Astrocyte (in vitro differentiated cells and primary cell): ENCODE measurements at regions not wholly inside any gene's neighbourhood (a gene's known extent, or its start where the extent isn't known, plus 50 kb on each side); places are given as distances from the start of the nearest gene placed in this dataset.
A peak's percentile ranks its signal among the peaks of the same experiment; 100 is the strongest.

Experiments
- DNase-seq: peaks from one replicate; pipeline ENCODE4 v3.0.0-alpha.2; 2010; ENCODE audit warnings: low read depth
- FAIRE-seq: peaks from 2 replicates; lab custom pipeline; 2011; peaks lifted over from hg19 to GRCh38; lab: Jason Lieb, UNC
- H2AFZ ChIP-seq: 2 replicates; pipeline ENCODE4 v1.6.0; 2012; ENCODE audit warnings: low read depth, low read length, inconsistent platforms
- H3K27ac ChIP-seq: 2 replicates; pipeline ENCODE4 v1.5.1; 2011; ENCODE audit warnings: low read depth, low read length, inconsistent platforms
- H3K27me3 ChIP-seq: 2 replicates; pipeline ENCODE4 v1.6.0; 2011; ENCODE audit warnings: low read length, inconsistent platforms; ENCODE audit not compliant: insufficient read depth
- H3K36me3 ChIP-seq: 2 replicates; pipeline ENCODE4 v1.5.1; 2011; ENCODE audit warnings: low read length, inconsistent platforms; ENCODE audit not compliant: insufficient read depth
- H3K4me1 ChIP-seq: 2 replicates; pipeline ENCODE4 v1.5.1; 2011; ENCODE audit warnings: low read length, inconsistent platforms; ENCODE audit not compliant: insufficient read depth
- H3K4me2 ChIP-seq: 2 replicates; pipeline ENCODE4 v1.6.0; 2012; ENCODE audit warnings: low read length, inconsistent platforms
- H3K4me3 ChIP-seq: 2 replicates; pipeline ENCODE4 v1.5.1; 2011; ENCODE audit warnings: low read depth, mild to moderate bottlenecking, low read length, inconsistent platforms; ENCODE audit not compliant: insufficient read depth
- H3K79me2 ChIP-seq: 2 replicates; pipeline ENCODE4 v1.6.0; 2012; ENCODE audit warnings: mild to moderate bottlenecking, low read length, inconsistent platforms; ENCODE audit not compliant: insufficient read depth
- H3K9ac ChIP-seq: 2 replicates; pipeline ENCODE4 v1.6.0; 2012; ENCODE audit warnings: mild to moderate bottlenecking, low read length, inconsistent platforms
- H3K9me3 ChIP-seq: 2 replicates; pipeline ENCODE4 v1.5.1; 2012; ENCODE audit warnings: low read depth, mild to moderate bottlenecking, low read length, inconsistent platforms; ENCODE audit not compliant: insufficient read depth
- H4K20me1 ChIP-seq: 2 replicates; pipeline ENCODE4 v1.6.0; 2012; ENCODE audit warnings: low read length, inconsistent platforms; ENCODE audit not compliant: insufficient read depth
- H3K27ac Mint-ChIP-seq: one replicate; pipeline ENCODE4 v1.8.0; 2021; ENCODE audit warnings: mild to moderate bottlenecking, mixed read lengths; ENCODE audit not compliant: unreplicated experiment
- H3K27me3 Mint-ChIP-seq: one replicate; pipeline ENCODE4 v1.8.0; 2021; ENCODE audit warnings: low read depth, mixed read lengths; ENCODE audit not compliant: unreplicated experiment
- H3K36me3 Mint-ChIP-seq: one replicate; pipeline ENCODE4 v1.8.0; 2021; ENCODE audit warnings: low read depth, mixed read lengths; ENCODE audit not compliant: unreplicated experiment
- H3K4me1 Mint-ChIP-seq: one replicate; pipeline ENCODE4 v1.8.0; 2021; ENCODE audit warnings: low read depth, mixed read lengths; ENCODE audit not compliant: unreplicated experiment
- H3K4me3 Mint-ChIP-seq: one replicate; pipeline ENCODE4 v1.8.0; 2021; ENCODE audit warnings: mild to moderate bottlenecking, moderate library complexity, mixed read lengths; ENCODE audit not compliant: unreplicated experiment
- H3K9me3 Mint-ChIP-seq: one replicate; pipeline ENCODE4 v1.8.0; 2021; ENCODE audit warnings: mild to moderate bottlenecking, mixed read lengths; ENCODE audit not compliant: unreplicated experiment
- CTCF ChIP-seq: IDR thresholded peaks from 2 replicates; pipeline ENCODE4 v1.5.1; 2011; ENCODE audit warnings: low read depth, mild to moderate bottlenecking, inconsistent platforms, low read length, moderate library complexity; ENCODE audit not compliant: insufficient read depth
- EZH2 ChIP-seq: IDR thresholded peaks from 2 replicates; pipeline ENCODE4 v1.6.1; 2012; ENCODE audit warnings: mild to moderate bottlenecking, low read length, inconsistent platforms; ENCODE audit not compliant: insufficient read depth

GRCh38 chr12:66934302-66935062 is 255.6 kb upstream of the GRIP1 start:
- Histone ChIP-seq H4K20me1 (no peaks in the 10 kb centered on the region), H3K9ac (no peak overlapping the region), H3K36me3 (no peaks in the 10 kb centered on the region), H3K4me1 (no peaks in the 10 kb centered on the region), H3K27ac (no peak overlapping the region), H3K4me2 (no peak overlapping the region), H3K79me2 (no peaks in the 10 kb centered on the region), H2AFZ (no peak overlapping the region), H3K27me3 (no peaks in the 10 kb centered on the region), H3K4me3 (no peak overlapping the region), H3K9me3 (no peaks in the 10 kb centered on the region)
- DNase-seq = no peak
- H3K27me3 Mint-ChIP-seq = no peaks in the 10 kb centered on the region
- no peak overlapping the region for H3K4me3 Mint-ChIP-seq
- H3K36me3 Mint-ChIP-seq = no peaks in the 10 kb centered on the region
- TF ChIP-seq CTCF (no peak), EZH2 (no peak)
- H3K4me1 Mint-ChIP-seq = no peaks in the 10 kb centered on the region
- H3K9me3 Mint-ChIP-seq = no peaks in the 10 kb centered on the region
- FAIRE-seq = no peak
- no peak overlapping the region for H3K27ac Mint-ChIP-seq

DNA sequence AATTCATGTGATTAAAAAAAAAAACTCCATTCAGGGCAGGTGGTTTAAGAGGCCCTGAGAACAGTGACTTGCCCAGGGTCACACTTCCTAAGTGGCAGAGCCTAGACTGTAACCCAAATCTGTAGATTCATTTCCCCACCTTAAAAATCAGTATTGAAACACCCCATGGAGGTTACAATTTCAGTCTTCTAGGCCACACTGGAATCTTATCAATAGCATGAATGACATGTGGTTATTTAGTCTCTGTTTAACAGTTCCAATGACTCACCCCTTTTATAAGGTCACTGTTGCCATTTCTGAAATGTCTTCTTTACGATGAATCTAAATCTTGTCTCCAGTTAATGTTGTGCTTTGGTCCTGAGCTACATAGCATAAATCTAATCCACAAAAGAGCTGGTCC is 262.3 kb upstream of the GRIP1 start:
- DNase-seq (peak; percentile 7), FAIRE-seq (peak; percentile 13)
- no peaks in the 10 kb centered on the region for H3K36me3 Mint-ChIP-seq
- Histone ChIP-seq H4K20me1 (no peaks in the 10 kb centered on the region), H3K27me3 (no peaks in the 10 kb centered on the region), H3K4me2 (peak overlapping the region; percentile 24), H3K9me3 (no peaks in the 10 kb centered on the region), H3K36me3 (no peaks in the 10 kb centered on the region), H3K9ac (no peak overlapping the region), H3K4me3 (no peak overlapping the region), H3K79me2 (no peaks in the 10 kb centered on the region), H2AFZ (no peak overlapping the region), H3K4me1 (peaks cover 9% of the 10 kb centered on the region), H3K27ac (peak overlapping the region; percentile 22)
- H3K9me3 Mint-ChIP-seq = no peaks in the 10 kb centered on the region
- H3K27me3 Mint-ChIP-seq = no peaks in the 10 kb centered on the region
- peaks cover 11% of the 10 kb centered on the region for H3K4me1 Mint-ChIP-seq
- H3K27ac Mint-ChIP-seq = no peak overlapping the region
- H3K4me3 Mint-ChIP-seq = no peak overlapping the region
- no peak for TF ChIP-seq CTCF
- no peak for TF ChIP-seq EZH2

GRCh38 chr12:66942741-66943465 is 264.0 kb upstream of the GRIP1 start:
- Histone ChIP-seq H3K27me3 (peaks cover 2% of the 10 kb centered on the region), H4K20me1 (no peaks in the 10 kb centered on the region), H3K4me1 (peaks cover 9% of the 10 kb centered on the region), H3K9ac (no peak overlapping the region), H3K4me2 (no peak overlapping the region), H3K9me3 (no peaks in the 10 kb centered on the region), H3K36me3 (no peaks in the 10 kb centered on the region), H3K4me3 (no peak overlapping the region), H2AFZ (no peak overlapping the region), H3K79me2 (no peaks in the 10 kb centered on the region), H3K27ac (no peak overlapping the region)
- Mint-ChIP-seq H3K4me1 (peaks cover 16% of the 10 kb centered on the region), H3K27me3 (no peaks in the 10 kb centered on the region), H3K4me3 (no peak overlapping the region), H3K9me3 (no peaks in the 10 kb centered on the region), H3K36me3 (no peaks in the 10 kb centered on the region), H3K27ac (no peak overlapping the region)
- no peak for FAIRE-seq
- no peak for DNase-seq
- TF ChIP-seq CTCF (no peak), EZH2 (no peak)
